HT1080 (cell line): ENCODE measurements at regions not wholly inside any gene's neighbourhood (a gene's known extent, or its start where the extent isn't known, plus 50 kb on each side); places are given as distances from the start of the nearest gene placed in this dataset.

Source experiments
- DNase-seq: peaks from one replicate; pipeline ENCODE4 v3.0.0-alpha.2; 2015; ENCODE audit warnings: low read depth

DNA sequence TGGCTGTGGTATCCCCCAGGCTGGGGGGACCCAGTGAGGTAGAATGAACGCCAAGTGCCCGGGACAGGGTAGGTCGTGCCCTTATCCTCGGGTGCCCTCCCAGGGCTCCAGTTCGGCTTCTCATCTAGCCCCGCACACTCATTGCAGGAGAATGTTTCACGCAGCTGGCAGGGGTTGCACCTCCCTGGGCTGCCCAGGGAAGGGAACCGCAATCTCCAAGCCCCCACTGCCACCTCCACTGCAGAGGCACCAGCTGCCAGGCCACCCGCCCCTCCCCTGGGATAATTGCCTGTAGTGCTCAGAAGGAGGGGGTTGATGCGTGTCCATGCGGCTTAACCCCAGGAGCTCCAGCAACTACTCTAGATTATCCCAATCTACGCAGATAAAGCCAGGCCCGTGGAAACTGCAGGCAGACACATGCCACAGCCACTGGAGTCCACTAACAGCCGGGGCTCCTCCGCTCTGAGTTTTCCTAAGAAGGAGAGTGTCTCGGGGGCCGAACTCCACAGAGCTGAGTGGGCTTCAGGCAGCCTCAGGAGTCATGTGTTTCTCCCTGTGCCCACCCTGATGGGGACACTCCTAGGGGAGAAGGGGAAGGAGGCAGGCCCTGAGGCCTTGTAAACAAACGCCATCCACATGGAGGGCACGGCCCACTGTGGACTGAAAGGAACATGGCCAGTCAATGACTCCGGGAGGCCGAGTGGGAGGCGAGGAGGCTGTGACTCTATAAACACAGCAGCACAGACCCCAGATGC, 137.2 kb upstream of the IQSEC1 start:
- DNase-seq, result no peak

DNA sequence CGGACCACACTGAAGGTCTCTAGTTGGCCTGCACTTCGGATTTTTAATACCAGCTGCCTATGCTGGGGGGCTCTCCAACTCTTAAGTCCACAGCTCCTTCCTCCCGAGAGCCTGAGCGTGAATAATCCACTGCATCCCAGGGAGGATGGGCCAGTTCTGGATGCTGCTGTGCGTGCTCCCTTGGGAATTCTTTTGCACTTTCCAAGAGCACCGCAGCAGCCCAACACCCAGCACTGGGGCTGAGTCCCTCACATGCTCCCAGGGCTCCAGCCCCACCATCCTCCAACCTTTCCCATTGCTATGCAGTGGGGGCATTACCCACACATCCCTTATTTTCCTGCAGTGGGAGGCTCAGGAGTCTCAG, 136.4 kb upstream of the IQSEC1 start:
- DNase-seq, result no peak

DNA sequence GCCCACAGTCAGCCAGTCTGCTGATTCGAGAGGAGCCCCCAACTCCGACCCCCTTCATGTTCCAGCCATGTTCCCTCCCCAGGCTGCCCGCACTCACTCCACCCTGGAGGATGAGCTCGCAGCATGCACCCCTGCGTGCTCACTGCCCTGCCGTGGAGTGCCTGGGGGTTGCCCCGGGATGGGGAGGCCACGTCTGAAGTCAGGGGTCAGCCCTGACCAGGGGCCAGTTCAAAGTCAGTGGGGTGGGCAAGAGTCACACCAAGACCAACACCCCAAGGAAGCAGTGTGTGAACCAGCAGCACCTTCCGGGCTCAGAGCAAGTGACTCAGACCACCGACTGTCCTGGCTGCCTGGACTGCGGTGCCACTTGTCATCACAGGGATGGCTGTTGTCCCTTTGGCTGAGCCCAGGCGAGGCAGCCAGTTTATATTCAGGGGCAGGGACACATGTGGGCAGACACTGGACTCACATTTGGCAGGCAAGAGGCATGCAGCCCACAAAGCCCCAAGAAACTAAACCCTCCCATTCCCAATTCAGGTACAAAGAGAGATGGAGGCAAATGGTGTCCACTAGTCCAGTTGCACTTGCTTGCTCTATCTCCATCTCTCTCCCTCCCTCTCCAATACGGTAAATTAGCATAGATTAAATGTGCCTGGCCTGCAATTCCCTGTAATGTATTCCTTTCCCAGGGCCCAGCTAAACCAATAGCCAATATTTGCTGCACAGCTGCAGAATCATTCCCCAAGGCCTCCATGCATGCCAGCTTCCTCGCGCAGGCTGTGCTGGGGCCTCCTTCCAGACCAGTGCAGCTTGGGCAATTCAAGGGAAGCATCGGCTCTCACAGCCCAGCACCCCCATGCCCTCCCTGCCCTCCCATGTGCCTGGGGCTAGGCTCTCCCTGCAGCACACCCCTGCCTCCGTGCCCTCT, 135.7 kb upstream of the IQSEC1 start:
- no peak for DNase-seq

DNA sequence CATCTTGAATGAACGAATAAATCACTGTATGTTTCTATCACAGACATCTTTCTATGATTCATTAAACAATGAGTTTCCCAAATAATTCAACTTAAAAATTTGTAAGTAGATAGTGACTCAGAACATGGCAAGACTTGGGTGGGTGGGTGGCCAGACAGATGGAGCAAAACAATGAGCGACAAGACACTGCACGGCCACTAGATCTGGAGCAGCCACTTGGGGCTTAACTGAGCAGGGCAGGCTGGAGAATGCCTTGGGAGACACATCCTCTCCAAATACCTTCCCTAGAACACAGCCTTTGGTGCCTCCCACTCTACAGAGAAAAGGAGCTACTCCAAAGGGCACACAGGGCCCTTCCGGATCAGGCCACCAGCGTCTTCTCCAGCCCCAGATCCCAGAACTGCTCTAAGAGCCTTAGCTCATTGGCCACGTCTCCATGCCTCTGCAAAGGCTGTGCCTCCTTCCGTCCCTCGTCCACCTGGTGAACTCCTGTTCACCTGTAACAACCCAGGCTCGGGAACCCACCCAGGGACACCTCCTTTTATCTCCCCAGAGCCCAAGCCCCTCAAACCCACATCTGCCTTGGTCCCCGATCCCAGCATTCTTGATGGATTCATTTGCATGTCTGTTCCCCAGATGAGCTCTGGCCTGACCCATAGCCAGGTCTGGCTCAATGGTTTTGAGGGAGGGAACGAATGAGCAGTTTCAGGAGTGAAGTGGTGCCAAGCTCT, 134.9 kb upstream of the IQSEC1 start:
- DNase-seq, result no peak

DNA sequence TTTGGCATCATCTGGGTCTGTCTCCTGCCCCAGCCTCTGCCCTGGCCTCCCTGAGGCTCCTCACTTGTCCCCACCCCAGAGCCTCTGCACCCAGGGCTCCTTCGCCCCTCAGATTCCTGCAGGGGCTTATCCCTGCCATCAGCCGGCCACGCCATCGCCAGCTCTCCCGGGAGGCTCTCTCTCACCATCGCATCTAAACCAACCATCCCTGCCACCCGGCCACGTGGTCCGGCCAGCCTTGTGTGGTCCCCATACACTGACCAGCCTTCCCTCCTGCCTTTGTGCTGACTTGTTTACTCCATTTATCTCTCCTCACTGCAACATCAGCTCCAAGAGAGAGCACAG, 134.3 kb upstream of the IQSEC1 start:
- DNase-seq, result no peak

DNA sequence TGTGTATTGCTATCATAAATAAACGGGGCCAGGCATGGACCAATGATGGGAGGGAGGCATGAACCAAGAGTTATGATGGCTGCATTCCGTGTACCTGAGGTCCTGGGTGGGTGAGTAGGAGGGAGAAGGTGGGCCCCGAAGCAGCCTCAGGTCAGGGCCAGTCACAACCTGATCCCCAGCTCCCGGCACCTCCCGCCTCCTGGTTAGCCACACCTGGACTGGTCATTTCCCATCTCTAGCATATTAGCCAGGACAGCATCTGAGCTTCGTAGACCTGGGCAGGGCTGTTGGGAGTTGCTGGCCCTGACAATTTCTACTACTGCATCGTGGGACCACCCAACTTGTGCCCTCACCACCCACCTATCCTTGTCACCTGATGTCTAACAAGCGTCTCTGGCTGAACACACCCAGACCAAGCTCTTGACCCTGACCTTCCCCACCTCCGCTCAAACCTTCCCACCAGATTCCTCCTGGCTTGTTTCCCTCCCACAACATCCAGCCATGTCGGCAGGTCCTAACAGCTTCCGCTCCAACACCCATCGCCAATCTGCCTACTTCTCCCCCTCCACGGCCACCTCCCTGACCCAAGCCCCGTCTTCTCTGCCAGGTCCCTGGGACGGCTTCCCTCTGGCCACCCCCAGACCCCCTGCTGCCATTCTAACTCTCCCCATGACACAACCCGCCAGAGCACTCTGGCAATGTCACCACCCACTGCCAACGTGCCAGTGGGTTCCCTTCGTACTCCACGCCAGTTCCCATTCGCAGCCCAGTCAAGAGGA, 133.8 kb upstream of the IQSEC1 start:
- no peak for DNase-seq

DNA sequence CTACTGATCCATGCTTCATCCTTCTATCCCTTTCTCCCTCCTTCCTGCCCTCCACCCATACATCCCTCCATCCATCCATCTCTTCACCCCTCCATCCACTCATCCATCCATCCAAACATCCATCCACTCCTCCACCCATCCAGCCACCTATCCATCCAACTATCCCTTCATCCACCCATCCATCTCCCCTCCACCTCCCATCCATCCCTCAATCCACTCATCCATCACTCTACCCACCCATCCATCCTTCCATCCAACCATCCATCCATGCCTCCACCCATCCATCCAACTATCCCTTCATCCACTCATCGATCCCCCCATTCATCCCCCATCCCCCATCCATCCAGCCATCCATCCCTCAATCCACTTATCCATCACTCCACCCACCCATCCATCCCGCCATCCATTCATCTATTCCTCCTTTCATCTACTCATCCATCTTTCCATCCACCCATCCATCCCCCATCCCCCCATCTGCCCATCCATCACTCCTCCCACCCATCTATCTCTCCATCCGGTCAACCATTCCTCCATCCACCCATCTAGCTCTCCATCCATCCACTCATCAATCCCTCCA, 132.4 kb upstream of the IQSEC1 start:
- no peak for DNase-seq

DNA sequence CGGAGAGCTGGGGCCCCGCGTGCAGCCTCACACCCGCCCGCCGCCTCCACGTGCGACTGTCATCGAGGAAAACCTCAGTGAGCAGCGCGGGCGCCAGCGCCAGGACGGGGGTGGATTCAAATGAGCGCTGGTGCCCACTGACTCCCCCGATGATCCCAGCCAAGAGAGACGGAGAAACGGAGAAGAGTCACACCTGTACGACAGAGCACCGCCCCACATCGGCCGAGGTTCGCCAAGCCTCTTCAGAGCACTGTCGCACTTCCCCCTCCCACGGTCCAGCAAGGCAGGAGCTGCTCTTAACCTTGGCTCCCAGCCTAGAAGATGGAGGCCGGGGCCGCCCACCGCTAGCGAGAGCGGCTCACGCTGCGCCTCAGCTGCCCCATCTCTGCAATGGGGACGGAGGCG, 130.9 kb upstream of the IQSEC1 start:
- DNase-seq, result no peak

DNA sequence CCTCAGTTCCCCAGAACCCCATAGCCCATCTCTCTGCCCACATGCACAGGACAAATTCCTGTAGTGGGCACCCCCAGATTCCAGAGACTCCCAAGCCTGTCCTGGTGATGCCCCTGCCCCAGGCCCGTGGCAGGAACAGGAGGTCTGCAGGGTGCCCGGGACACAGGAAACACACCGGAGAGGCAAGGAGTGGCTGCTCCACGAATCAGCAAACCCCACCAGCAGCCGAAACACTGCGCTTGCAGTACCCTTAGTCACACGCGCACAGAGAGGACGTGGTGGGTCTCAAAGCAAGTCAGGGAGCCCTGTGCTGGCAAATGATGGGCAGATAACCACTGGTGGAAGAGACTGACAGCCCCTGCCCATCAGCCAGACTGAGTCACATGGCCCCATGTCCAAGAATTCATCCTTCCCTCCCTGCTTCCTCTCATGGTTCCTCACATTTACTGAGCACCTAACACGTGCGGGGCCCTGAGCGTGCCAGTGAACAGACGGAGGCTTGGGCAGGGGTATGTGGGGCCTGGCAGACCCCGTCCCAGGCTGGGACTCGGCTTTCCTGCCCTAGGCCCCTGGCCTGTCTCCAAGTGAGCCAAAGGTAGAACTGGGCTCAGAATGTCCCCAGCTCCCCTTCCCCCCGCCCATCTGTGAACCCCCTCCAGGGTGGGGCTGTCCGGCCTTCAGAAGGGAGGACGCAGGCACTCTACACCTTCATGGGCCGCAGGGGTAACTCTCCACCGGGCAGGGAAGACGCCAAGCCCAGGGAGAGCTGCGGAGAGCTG, 130.4 kb upstream of the IQSEC1 start:
- DNase-seq, result no peak

DNA sequence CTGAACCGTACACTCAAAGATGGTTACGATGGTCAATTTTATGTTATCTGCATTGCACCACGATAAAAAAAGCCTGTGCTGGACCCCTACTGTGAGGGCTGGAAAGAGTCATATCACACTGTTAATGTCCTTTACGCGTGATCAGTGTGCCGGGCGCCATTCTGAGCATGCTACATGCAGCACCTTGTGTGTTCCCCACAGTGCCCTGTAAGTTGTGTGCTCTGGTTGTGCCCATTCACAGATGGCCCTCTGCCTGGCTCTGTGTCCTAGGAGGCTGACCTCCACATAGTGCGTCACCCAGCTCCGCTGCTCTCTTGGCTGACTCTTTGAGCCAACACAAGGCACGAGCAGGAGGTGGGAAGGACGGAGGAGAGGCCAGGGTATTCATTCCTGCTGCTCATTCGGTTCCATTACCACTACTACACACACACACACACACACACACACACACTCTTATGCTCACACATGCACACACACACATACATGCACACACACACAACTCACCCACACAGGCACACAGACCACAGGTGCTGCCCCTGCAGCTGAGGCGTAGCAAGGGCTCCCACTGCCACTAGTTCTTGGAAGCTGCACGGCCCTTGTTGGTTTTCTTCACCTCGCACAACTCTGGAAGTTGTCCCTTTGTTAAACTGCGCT, 129.6 kb upstream of the IQSEC1 start:
- DNase-seq, result no peak

DNA sequence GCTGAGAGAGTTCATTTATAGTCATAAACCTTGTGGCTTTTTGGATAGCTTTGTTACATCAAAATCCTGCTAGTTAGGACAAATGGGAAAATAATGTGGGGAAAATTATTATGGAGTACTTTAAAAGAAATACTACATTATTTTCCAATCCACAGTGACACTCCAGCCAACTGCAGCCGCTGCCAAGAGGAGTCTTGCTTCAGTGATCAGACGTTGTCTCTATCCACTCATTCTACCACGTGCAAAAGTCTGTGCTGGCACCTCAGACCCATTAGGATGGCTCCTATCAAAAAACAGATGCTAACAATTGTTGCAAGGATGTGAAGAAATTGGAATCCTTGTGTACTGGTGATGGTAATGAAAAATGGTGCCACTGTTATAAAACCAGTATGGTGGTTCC, 128.6 kb upstream of the IQSEC1 start:
- no peak for DNase-seq

DNA sequence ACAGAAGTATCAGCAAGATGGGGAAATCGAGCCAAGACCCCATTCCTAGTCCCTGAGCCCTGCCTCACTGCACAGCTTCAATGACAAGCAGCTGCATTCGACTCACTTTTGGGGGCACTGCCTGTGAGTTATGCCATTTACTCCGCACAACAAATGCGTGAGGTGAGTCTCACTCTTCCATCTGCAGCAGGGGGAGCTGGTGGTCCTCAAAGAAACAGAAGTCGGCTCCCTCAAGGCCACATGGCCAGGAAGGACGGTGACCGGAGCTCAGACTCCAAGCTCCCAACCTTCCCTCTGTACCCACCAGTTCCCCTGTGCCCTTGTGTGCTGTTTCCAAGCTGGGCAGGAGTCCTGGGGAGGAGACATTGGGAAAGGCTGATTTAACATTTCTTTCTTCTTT, 127.7 kb upstream of the IQSEC1 start:
- DNase-seq, result peak; percentile 23

DNA sequence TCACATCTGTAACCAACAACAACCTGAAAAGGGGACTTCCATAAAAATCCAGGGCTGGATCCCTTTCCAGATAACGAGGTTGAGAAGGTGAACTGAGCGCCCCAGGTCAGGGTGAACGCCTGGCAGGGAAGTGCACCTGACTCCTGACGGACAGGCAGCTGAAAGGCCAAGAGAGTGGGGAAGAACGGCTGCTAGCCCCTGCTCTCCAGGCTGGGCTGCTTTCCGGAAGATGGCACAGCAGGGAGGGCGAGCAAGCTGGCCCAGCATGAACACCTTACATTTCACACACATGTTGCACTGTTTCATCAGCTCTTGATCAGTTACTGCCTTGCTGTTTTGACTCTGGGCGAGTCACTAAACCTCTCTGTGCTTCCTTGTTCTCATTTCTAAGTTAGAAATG, 127.2 kb upstream of the IQSEC1 start:
- no peak for DNase-seq

DNA sequence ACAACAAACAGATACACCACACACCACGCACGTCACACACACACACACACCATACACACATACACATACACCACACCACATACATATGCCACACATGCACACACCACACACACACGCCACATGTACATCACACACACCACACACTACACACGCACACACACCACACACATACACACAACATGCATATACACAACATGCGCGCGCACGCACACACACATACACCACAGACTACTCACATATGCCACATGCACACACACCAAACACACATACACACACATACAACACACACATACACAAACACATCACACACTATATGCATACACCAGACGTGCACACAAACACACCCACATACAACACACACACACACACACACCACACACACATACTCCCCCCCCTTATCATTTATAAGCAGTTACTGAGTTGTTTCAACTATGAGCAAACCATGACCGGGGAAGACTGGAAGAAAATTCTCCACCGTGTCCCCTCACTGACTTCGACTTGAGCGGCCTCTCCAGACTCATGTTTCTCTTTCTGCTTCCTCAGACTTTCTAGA, 126.7 kb upstream of the IQSEC1 start:
- no peak for DNase-seq

DNA sequence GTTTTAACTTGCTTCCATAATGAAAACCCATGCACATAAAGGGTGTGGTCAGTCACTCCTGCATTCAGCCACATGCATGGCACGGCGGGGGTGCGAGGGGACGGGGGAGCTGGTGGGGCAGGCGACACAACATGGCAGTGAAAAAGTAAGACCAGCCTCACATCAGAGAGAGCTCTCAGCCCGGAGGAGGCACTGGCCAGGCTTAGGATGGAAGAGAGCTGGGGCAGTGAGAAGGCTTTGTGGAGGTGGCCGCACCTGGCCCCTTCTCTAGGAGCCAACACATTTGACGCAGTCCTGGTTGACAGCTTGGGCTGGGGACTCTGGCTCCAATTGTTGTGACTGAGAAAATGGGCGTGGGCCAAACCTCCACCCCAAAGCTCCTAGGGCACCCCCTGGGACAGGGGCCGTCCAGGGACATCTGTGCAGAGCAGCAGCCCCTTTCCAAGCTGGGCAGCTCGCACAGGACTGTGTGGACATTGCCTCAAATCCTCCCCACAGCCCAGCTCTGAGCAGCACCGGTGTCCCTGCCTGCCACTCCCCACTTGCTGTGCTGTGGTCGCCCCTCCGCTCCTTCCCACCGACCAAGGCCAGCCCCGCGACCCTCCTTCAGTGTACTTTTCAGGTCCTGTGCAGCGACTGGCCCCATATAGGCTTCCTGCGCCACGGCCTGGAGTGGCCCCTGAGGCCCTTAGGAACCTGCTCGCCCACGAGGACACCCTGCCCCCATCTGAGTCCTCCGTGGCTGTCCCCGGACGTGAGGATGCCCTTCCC, 126.0 kb upstream of the IQSEC1 start:
- no peak for DNase-seq

DNA sequence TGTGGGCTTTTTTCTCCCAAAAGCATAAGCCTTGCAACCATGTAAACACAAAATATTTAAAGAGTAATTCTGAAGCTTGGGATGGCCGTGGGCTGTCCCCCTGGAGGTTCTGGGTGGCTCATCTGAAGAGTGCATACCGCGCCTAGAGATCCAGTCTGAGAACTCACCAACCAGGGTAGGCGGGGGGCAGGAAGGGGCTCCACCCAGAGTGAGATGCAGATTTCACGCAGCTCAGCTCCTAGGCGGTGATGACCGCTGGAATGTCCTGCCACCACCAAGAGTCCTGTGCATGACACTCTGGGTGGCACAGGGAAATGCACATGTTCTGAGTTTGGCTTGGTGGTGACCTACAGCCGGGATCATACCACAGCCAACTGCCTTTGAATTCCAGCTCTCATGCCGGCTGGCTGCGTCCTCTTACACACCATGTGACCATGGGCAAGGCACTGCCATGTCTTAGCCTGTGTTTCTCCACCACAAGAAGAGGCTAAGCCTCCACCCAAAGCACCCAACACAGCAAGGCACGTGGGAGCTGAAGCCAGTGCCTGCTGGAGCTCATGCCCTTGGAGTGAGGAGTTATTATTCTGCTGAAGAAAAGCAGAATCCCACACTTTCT, 125.1 kb upstream of the IQSEC1 start:
- DNase-seq, result no peak

DNA sequence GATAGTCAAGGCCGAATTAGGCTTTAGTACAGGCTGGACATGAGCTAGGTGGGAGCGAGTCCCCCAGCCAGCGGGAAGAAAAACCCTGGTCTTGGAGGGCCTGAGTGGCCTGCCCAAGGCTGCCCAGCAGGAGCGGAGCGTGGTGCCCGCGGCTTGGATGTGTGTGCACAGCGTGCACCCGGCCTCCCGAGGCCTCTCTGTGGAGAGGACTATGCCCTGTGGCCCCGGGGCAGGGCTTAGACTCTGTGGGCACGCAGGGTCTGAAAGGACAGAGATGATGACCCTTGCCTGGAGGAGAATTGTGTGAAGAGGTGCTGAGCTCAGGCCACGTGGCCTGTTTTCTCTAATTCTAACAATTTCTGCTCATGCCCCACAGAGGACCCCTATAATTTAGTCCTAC, 124.6 kb upstream of the IQSEC1 start:
- no peak for DNase-seq

DNA sequence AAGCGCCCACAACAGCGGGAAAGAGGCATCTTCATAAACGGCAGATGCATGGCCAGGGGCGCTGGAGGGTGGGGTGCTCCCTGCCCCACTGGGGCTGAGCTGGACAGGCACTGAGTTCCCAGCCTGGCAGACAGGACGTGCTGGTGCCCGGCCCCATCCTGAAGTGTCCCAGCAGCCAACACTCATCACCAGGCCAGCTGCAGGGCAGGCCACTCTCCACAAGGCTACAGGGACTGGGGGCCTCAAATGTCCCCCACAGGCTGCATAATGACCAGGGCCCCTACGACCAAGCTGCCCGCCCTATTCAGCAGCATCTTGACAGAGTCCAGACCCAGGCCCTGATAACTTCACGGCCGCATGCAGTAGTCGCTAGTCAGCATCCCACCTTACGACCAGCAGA, 124.1 kb upstream of the IQSEC1 start:
- DNase-seq, result no peak
